ENCODE measurements at regions not wholly inside any gene's neighbourhood (a gene's known extent, or its start where the extent isn't known, plus 50 kb on each side); places are given as distances from the start of the nearest gene placed in this dataset.

GRCh38 chr4:132101526-132101925, 1047.6 kb upstream of the PCDH10 start:
- no peak for TF ChIP-seq POLR2A (IDR thresholded peaks at IDR 0.05)
- no peak for TF ChIP-seq CTCF (IDR thresholded peaks at IDR 0.05)

Data from right lobe of liver (tissue), 4 donors.